GM12878 (cell line): ENCODE measurements at regions not wholly inside any gene's neighbourhood (a gene's known extent, or its start where the extent isn't known, plus 50 kb on each side); places are given as distances from the start of the nearest gene placed in this dataset.

Source experiments
- GABPA ChIP-seq: IDR thresholded peaks from 2 replicates; pipeline ENCODE4 v1.6.1; 2014; ENCODE audit warnings: antibody characterized with exemption, low read depth, mild to moderate bottlenecking, inconsistent platforms
- NBN ChIP-seq: fragments of 450-650 bp; IDR thresholded peaks from 2 replicates; pipeline ENCODE4 v1.6.1; 2016
- NKRF ChIP-seq: fragments of 450-650 bp; conservative IDR thresholded peaks from 2 replicates; pipeline ENCODE4 v1.6.1; 2017; ENCODE audit warnings: mild to moderate bottlenecking, moderate library complexity
- ZBED1 ChIP-seq: IDR thresholded peaks from 2 replicates; pipeline ENCODE4 v1.6.1; 2016; ENCODE audit warnings: borderline replicate concordance

- no peak for TF ChIP-seq GABPA
- no peak for TF ChIP-seq NBN
- TF ChIP-seq ZBED1 = no peak
- no peak for TF ChIP-seq NKRF
Observed at GRCh38 chr6:105832313-105832761, 253.8 kb upstream of the PRDM1 start.
